ENCODE measurements at regions not wholly inside any gene's neighbourhood (a gene's known extent, or its start where the extent isn't known, plus 50 kb on each side); places are given as distances from the start of the nearest gene placed in this dataset.

GRCh38 chr1:70666381-70667140 lies 255.5 kb downstream of the CTH start:
- no peak for ATAC-seq (ENCODE audit: low FRiP score)
- no peak for TF ChIP-seq CTCF (IDR thresholded peaks at IDR 0.05)
- DNase-seq (ENCODE audit: low spot score) = no peak

DNA sequence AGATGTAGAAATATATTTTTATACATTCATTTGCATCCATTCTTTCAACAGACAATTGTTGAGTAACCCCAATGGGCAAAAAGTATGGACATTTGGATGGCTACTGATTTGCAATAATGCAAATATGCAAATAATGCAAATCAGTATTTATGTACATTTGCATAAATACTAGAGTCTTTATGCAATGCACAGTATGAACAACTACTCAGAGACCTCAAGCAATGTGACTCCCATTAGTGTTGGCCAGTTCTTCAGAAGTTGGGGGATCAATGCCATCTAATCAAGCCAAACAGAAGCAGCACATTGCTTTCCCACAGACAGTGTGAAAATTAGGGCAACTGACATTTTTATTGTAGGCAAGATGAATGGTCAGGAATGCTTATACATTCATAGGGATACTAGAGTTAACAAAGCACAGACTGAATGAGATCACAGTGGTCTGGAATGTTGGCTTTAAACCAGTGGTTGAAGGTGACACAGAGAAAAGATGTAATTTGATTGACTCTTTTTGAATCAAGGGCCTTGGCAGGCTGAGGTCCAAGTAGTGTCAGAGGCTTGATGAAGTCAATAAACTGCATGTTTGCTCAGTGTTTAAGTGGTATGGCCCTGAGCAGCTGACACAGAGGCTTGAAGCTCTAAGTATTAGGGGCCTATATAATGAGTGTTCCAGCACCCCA lies 256.6 kb downstream of the CTH start:
- TF ChIP-seq CTCF (IDR thresholded peaks at IDR 0.05) = no peak
- DNase-seq (ENCODE audit: low spot score) (no peak), ATAC-seq (ENCODE audit: low FRiP score) (no peak)

- TF ChIP-seq CTCF (IDR thresholded peaks at IDR 0.05) = no peak
- ATAC-seq (ENCODE audit: low FRiP score) (no peak), DNase-seq (ENCODE audit: low spot score) (no peak)
Measured at GRCh38 chr1:70671006-70671405, 259.9 kb downstream of the CTH start.

DNA sequence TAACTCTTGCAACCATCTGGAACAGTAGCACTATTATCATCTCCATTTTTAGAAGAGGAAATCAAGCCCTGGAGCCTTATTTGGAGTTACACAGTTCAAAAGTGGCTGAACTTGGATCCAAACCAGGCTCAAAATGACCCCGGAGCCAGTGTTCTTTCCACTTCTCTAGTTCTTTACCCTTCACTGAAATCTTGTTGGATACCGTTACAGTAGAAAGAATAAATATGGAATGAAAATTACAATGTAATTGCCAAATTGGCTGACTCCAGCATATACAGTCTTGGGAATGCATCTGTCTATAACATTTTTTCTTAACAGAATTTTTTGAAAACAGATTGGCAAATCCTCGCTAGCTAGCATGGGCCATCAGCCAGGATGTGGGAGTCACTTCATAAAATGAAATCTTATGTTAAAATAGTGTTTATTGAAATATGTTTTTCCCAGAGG lies 261.4 kb downstream of the CTH start:
- TF ChIP-seq CTCF (IDR thresholded peaks at IDR 0.05) = no peak
- ATAC-seq (ENCODE audit: low FRiP score) = no peak
- no peak for DNase-seq (ENCODE audit: low spot score)

- DNase-seq (ENCODE audit: low spot score) (no peak), ATAC-seq (ENCODE audit: low FRiP score) (no peak)
- TF ChIP-seq CTCF (IDR thresholded peaks at IDR 0.05) = no peak
Measured at GRCh38 chr1:70674941-70675685, 264.0 kb downstream of the CTH start.

DNA sequence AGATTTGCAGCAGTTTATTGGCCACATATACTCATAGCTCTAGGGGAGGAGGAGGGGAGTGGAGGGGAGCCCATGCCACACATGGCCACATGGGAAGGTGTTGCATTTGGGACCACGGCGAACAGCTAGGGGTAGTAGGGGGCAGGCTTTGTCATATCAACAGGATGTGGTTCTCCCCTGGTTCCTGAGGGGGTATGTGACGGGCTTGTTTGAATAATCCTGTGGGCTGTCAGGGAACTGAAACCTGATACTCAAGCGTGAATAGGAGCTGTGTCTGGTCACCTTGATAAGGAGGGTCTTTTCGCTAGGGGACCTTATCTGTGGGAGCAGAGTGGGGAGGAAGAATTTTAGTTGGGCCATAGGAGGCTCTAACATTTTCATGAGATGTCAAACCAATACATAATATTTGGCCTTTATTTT lies 264.7 kb downstream of the CTH start:
- no peak for ATAC-seq (ENCODE audit: low FRiP score)
- no peak for TF ChIP-seq CTCF (IDR thresholded peaks at IDR 0.05)
- DNase-seq (ENCODE audit: low spot score) = no peak
